GM13976 (cell line): ENCODE measurements at regions not wholly inside any gene's neighbourhood (a gene's known extent, or its start where the extent isn't known, plus 50 kb on each side); places are given as distances from the start of the nearest gene placed in this dataset.

Experiments used
- DNase-seq: peaks from one replicate; pipeline ENCODE4 v3.0.0; 2012; ENCODE audit warnings: low spot score
- in situ Hi-C: fragments of 300-500 bp; cut with MboI; formaldehyde crosslinking; loops from one replicate; pipeline ENCODE4 v1.12.0; 2022; ENCODE audit warnings: low sequenced_read_pairs, mixed read lengths, inconsistent platforms; ENCODE audit not compliant: unreplicated experiment
- TF ChIP-seq, protein P1 (sequence below): IDR thresholded peaks from 2 replicates; pipeline ENCODE4 v1.5.1; 2012; ENCODE audit warnings: borderline replicate concordance, mild to moderate bottlenecking; ENCODE audit not compliant: insufficient read depth; ENCODE audit errors: extremely low read depth, missing control alignments, control extremely low read depth

DNA sequence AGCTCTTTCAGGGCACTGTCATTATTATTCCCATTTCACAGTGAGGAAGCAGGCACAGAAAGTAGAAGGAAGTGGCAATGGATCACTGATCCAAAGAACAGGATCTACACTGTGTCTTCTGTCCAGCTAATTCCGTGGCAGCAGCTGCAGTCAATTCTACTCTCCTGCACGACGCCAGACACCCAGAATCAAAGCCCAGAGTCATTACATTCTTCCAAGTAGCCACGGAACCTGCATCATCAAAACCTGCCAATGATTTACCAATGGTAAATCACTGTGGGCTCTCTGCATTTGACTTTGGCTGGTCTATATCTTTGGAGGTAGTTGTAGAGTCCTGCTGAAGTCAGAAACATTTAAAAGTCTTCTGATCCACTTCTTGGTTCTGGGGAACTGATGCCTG is 767.7 kb downstream of the LIG4 start:
- no peak for DNase-seq
- in situ Hi-C loops, result no loop called here
- TF ChIP-seq, protein P1, sequence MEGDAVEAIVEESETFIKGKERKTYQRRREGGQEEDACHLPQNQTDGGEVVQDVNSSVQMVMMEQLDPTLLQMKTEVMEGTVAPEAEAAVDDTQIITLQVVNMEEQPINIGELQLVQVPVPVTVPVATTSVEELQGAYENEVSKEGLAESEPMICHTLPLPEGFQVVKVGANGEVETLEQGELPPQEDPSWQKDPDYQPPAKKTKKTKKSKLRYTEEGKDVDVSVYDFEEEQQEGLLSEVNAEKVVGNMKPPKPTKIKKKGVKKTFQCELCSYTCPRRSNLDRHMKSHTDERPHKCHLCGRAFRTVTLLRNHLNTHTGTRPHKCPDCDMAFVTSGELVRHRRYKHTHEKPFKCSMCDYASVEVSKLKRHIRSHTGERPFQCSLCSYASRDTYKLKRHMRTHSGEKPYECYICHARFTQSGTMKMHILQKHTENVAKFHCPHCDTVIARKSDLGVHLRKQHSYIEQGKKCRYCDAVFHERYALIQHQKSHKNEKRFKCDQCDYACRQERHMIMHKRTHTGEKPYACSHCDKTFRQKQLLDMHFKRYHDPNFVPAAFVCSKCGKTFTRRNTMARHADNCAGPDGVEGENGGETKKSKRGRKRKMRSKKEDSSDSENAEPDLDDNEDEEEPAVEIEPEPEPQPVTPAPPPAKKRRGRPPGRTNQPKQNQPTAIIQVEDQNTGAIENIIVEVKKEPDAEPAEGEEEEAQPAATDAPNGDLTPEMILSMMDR, result no peak

DNA sequence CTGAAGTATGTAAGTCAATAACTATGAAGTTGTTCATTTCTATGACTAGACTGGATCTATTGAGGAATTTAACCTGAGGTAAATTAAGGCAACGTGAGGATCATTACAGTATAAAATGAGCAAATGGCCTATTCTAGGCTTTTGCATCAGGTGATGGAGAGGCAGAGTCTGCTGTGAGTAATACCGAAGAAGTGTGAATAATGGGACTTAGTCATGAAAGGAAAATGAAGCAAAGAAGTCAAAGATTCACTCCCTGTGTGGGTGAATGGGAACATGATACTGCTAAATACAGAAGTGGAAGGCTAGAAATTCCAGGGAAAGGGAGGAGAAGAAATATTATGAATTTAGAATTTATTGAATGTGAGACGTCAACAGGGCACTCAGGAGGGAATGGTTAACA is 774.1 kb downstream of the LIG4 start:
- TF ChIP-seq, protein P1, result no peak
- in situ Hi-C loops, result no loop called here
- DNase-seq, result no peak

DNA sequence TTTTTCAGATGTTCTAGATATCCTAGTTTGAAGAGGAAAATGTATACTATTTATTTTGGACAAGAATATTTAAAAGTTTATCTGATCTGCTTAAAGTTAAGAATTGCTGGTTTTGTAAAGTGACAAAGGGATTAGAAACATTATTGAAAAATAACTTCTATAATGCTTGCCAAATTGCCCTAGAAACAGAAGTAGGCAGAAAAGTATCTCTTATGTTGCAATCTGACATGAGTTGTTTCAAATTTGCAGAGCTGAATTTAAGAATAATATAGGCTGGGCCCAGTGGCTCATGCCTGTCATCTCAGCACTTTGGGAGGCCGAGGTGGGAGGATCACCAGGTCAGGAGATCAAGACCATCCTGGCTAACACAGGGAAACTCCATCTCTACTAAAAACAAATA is 777.1 kb downstream of the LIG4 start:
- no peak for DNase-seq
- TF ChIP-seq, protein P1, result no peak
- in situ Hi-C loops, result no loop called here

DNA sequence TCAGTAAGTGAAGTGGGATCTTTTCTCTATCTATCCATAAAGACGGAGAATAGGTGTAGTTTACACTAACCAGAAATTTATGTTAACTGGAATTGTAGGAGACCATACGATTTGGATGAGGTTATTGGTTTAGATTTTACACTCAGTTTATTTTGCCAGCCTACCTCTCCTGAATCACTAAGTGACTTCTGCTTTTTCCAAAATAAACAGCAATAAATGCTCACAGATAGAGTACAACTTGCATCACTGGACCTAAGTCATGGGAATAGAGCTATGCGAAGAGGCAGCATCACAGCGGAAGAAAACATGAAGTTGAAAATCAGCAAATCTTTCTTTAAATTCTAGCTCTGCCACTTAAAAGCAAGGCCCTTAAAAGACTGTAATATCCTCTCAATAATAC is 781.0 kb downstream of the LIG4 start:
- TF ChIP-seq, protein P1, result no peak

DNA sequence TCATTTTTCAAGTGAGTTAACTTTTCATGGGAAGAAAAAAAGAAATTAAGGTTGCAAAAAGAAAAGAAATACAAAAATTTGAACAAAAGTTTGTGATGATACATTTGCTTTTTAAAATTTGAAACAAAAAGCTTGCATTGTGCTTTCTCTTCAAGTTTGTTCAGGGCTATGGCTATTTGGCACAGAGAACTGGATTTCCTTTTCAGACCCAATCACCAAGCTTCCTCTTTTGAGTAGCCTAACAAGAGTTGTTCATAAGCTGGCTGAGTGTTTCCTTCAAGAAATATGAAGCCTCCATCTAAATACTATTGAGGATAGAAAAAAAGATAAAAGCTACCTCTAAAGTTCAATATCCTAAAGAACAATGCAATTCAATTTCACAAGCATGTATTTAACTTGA is 787.8 kb downstream of the LIG4 start:
- DNase-seq, result no peak
- in situ Hi-C loops, result no loop called here
- TF ChIP-seq, protein P1, result no peak

More for the DNA sequence above, 781.0 kb downstream of the LIG4 start:
- no peak for DNase-seq
- in situ Hi-C loops, result no loop called here

DNA sequence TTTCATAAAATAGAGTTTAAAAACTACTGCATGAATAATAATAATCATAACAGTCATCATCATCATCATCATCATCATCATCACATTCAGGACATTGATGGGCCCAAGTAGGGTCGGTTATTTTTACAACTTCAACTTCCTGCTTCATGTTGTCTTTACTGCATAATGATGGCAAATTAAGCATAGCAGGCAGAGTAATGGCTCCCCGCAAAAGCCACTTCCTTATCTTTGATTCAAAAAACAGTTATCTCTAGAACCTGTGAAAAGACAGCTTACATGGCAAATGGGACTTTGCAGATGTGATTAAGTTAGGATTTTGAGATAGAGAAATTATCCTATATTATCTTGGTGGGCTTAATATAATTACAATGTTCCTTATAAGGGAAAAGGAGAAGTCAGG is 792.9 kb downstream of the LIG4 start:
- TF ChIP-seq, protein P1, result no peak
- in situ Hi-C loops, result no loop called here
- no peak for DNase-seq

DNA sequence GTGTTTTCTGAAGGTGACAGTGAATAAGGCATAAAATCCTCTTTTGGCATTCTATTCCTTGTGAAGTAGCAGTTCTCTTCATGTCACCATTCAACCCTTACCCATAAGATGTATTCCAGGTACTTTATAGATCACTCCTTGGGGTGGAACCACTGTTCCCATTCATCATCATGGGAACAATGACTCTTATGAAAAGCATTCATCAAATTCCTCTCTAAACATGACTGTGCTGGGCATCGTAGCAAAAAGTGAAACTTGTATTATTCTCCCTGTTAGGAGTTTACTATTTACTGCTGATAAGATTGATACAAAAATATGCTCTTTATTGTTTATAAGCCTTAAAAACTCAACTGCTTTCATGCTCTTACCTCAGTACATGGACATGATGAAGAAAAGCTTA is 793.4 kb downstream of the LIG4 start:
- in situ Hi-C loops, result no loop called here
- no peak for DNase-seq
- TF ChIP-seq, protein P1, result no peak
